Gastrocnemius medialis (tissue), 4 donors: ENCODE measurements at regions not wholly inside any gene's neighbourhood (a gene's known extent, or its start where the extent isn't known, plus 50 kb on each side); places are given as distances from the start of the nearest gene placed in this dataset.

ENCODE experiments used
- CTCF ChIP-seq, 5 experiments: fragments of 450-650 bp in 3 of 5; fragments of 200-600 bp in 2 of 5; sonication (generic) in 2 of 5; IDR thresholded peaks in 4 of 5; conservative IDR thresholded peaks in 1 of 5; 1 replicate in 4 of 5; 2 replicates in 1 of 5; pipeline ENCODE4 v1.5.1; 2016 to 2019; ENCODE audit warnings: antibody characterized with exemption in 5 of 5, mild to moderate bottlenecking in 3 of 5, moderate library complexity in 3 of 5
- POLR2A ChIP-seq, 2 donors: fragments of 450-650 bp; IDR thresholded peaks; one replicate each; pipeline ENCODE4 v1.6.1; 2017; ENCODE audit warnings: antibody characterized with exemption in 2 of 2, mild to moderate bottlenecking in 2 of 2, moderate library complexity in 2 of 2

GRCh38 chr4:23631255-23631950 is 258.4 kb downstream of the PPARGC1A start:
- TF ChIP-seq CTCF (IDR thresholded peaks at IDR 0.05 in 4 of 5, conservative IDR thresholded peaks at IDR 0.05 in 1 of 5) (no peak), POLR2A (IDR thresholded peaks at IDR 0.05) (no peak)
